Upper lobe of right lung (tissue), 1 donor: ENCODE measurements at regions not wholly inside any gene's neighbourhood (a gene's known extent, or its start where the extent isn't known, plus 50 kb on each side); places are given as distances from the start of the nearest gene placed in this dataset.

Source experiments
- ATAC-seq: fragments of 200-7000 bp; cut with Tn5 transposase; one replicate; pipeline ENCODE4 v1.9.1; 2020; ENCODE audit warnings: mild to moderate bottlenecking, moderate library complexity
- DNase-seq: peaks from one replicate; pipeline ENCODE4 v3.0.0-alpha.2; 2020
- H3K27ac ChIP-seq: fragments of 200-600 bp; one replicate; pipeline ENCODE4 v1.8.0; 2022
- H3K27me3 ChIP-seq: fragments of 200-600 bp; one replicate; pipeline ENCODE4 v1.8.0; 2022; ENCODE audit warnings: mild to moderate bottlenecking
- H3K36me3 ChIP-seq: fragments of 200-600 bp; one replicate; pipeline ENCODE4 v1.8.0; 2022
- H3K4me1 ChIP-seq: fragments of 200-600 bp; one replicate; pipeline ENCODE4 v1.8.0; 2022
- H3K4me3 ChIP-seq: fragments of 200-600 bp; one replicate; pipeline ENCODE4 v1.8.0; 2022; ENCODE audit warnings: mild to moderate bottlenecking
- H3K9me3 ChIP-seq: fragments of 200-600 bp; one replicate; pipeline ENCODE4 v1.8.0; 2022
- CTCF ChIP-seq: fragments of 200-600 bp; IDR thresholded peaks from one replicate; pipeline ENCODE4 v1.8.0; 2022; ENCODE audit warnings: antibody characterized with exemption
- intact Hi-C: fragments of 100-400 bp; cut with DNase I; formaldehyde crosslinking; loops from one replicate; pipeline ENCODE4 v1.11.0; 2022
- donor health status: DM: no; HTN: yes; CAD: no; lungs with severe emphysema.

- Histone ChIP-seq H3K27me3 (no peaks in the 10 kb centered on the region), H3K9me3 (no peaks in the 10 kb centered on the region), H3K4me3 (no peak overlapping the region), H3K4me1 (no peaks in the 10 kb centered on the region), H3K27ac (no peak overlapping the region), H3K36me3 (no peaks in the 10 kb centered on the region)
- TF ChIP-seq CTCF, result no peak
- intact Hi-C loops, result no loop called here
- ATAC-seq, result no peak
- DNase-seq, result no peak
Observed at GRCh38 chr11:15754221-15754620, 602.1 kb downstream of the SOX6 start.

- no peak for ATAC-seq
- H3K4me1 ChIP-seq, result no peaks in the 10 kb centered on the region
- H3K4me3 ChIP-seq, result no peak overlapping the region
- intact Hi-C loops, result no loop called here
- no peak overlapping the region for H3K27ac ChIP-seq
- no peaks in the 10 kb centered on the region for H3K9me3 ChIP-seq
- no peak for TF ChIP-seq CTCF
- no peaks in the 10 kb centered on the region for H3K36me3 ChIP-seq
- DNase-seq, result no peak
- no peaks in the 10 kb centered on the region for H3K27me3 ChIP-seq
Observed at GRCh38 chr11:15757048-15757698, 599.2 kb downstream of the SOX6 start.

GRCh38 chr11:15758857-15759465 is 597.4 kb downstream of the SOX6 start:
- no peak overlapping the region for H3K27ac ChIP-seq
- no peak for TF ChIP-seq CTCF
- H3K27me3 ChIP-seq, result no peaks in the 10 kb centered on the region
- no peak for DNase-seq
- H3K4me3 ChIP-seq, result no peak overlapping the region
- intact Hi-C loops, result no loop called here
- no peaks in the 10 kb centered on the region for H3K4me1 ChIP-seq
- ATAC-seq, result no peak
- H3K9me3 ChIP-seq, result no peaks in the 10 kb centered on the region
- H3K36me3 ChIP-seq, result no peaks in the 10 kb centered on the region

GRCh38 chr11:15761235-15761634 is 595.1 kb downstream of the SOX6 start:
- Histone ChIP-seq H3K27ac (no peak overlapping the region), H3K4me1 (peaks cover 4% of the 10 kb centered on the region), H3K4me3 (no peak overlapping the region), H3K27me3 (no peaks in the 10 kb centered on the region), H3K9me3 (no peaks in the 10 kb centered on the region), H3K36me3 (no peaks in the 10 kb centered on the region)
- no peak for TF ChIP-seq CTCF
- DNase-seq, result no peak
- ATAC-seq, result no peak
- intact Hi-C loops, result no loop called here

- DNase-seq (no peak), ATAC-seq (no peak)
- no peak for TF ChIP-seq CTCF
- intact Hi-C loops, result no loop called here
- Histone ChIP-seq H3K4me1 (peaks cover 4% of the 10 kb centered on the region), H3K27me3 (no peaks in the 10 kb centered on the region), H3K9me3 (no peaks in the 10 kb centered on the region), H3K36me3 (no peaks in the 10 kb centered on the region), H3K4me3 (no peak overlapping the region), H3K27ac (no peak overlapping the region)
Observed at GRCh38 chr11:15764326-15764725, 592.0 kb downstream of the SOX6 start.
